ENCODE measurements at regions not wholly inside any gene's neighbourhood (a gene's known extent, or its start where the extent isn't known, plus 50 kb on each side); places are given as distances from the start of the nearest gene placed in this dataset.
A peak's percentile ranks its signal among the peaks of the same experiment; 100 is the strongest.

DNA sequence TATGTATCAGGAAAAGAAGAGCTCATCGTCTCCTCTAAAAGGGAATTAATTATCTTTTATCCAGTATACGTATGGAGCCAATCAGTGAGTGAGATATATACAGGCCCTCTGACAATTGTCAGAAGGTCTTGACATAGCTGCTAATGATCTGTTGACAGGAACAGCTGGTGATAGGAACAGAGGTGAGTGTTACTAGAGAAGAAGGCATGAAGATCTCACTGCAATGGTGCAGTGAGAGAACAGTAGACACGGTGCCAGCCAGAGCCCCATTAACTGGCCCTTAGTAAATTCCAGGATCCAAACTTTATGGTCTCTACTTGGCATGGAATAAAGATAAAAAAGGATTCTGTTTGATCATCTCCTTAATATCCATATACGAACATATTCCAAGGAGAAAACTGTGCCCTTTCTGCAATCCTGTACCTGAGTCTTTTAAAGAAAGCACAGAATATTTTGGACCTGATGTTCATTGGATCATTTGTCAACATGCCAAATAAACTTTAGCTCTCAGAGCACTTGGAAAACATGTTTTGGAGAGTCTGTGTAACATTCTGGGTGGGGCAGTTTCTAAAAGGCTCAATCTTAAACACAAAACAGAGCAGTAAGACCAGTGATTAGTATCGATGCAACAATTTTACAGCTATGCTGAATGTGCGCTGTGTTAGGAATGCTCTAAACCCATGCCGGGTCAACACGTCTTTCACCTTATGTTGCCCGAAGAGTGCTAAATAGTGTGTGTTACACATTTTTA is 135.8 kb upstream of the CITED2 start:
- no peak for DNase-seq

DNA sequence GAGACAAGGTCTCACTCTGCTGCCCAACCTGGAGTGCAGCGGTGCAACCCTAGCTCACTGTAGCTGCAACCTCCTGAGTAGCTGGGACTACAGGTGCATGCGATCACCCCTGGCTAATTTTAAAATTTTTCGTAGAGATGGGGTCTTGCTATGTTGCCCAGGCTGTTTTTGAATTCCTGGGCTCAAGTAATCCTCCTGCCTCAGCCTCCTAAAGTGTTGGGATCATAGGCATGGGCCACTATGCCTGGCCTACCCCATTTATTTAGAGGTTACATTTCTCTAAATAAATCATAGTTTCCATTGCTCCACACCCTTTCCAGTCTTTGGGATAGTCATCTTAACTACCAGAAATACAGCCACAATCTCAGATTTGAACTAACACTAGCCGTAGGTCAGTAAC is 134.7 kb upstream of the CITED2 start:
- no peak for DNase-seq

DNA sequence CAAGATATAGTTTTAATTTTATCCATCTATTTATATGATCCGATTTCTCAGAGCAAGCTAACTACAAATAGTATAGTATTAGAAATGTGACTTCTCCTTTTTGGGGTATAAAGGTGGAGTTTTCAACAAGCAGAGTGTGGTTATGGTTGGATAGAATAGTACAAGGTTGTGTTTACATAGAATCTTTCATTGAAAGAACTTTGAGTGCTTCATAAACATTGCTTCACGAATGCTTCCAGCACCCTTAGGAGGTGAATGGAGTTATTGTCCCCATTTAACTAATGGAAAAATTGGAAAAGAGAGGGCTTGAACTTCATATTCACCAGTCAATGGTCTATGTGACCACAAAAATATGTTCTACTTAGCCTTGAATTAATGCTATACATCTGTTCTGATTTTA is 134.1 kb upstream of the CITED2 start:
- no peak for DNase-seq

DNA sequence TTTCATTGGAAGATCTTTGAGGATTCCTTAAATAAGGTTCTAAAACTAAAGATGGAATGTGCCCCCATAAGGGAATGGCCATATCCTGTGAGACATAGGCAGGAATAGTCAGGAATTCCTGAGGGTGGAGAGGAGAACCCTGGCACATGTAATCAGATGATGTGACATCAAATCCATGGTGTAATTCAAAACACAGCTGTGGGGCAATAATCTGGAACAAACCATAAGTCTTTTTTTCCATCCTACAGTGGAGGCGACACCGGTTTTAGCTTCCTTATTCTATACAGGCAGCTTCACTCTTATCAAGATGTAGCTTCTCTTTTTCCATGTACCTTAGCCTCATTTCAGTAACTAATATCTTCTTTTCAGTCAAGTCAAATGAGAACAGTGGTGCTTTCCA is 133.6 kb upstream of the CITED2 start:
- no peak for DNase-seq

DNA sequence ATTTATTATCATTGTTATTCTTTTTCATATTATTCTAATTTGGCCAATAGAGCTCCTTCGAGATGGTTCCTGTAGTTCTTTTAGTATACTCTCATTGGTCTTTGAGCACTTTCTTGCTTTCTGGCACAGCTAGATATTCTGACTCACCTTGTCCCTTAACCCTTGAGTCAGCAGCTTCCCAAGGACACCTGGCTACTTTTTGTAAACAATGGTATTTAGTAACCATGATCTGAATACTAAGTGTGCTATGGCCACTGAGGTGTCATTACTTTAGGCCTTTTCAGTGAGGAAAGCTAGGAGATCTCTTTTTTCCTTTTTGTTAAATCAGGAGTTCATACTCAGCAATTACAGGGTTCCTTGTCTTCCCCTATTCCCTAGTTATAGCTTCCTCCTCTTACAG is 126.5 kb upstream of the CITED2 start:
- no peak for DNase-seq

DNA sequence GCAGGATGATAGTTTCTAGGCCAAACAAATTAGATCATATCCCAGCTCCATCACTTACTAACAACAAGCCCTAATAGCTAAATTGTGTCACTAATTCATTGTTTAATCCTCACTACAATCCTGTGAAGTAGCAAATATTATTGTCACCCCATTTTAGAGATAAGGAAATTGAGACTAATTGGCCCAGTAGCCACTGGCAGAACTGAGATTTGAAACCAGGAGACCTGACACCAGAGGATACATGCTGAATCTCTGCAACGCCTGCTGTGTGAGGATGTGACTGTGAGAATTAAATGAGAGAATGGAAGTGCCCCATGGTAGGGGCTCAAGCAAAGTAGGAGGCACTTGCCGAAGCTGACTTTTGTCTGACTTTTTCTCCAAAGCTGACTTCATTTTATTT is 124.3 kb upstream of the CITED2 start:
- DNase-seq = no peak

DNA sequence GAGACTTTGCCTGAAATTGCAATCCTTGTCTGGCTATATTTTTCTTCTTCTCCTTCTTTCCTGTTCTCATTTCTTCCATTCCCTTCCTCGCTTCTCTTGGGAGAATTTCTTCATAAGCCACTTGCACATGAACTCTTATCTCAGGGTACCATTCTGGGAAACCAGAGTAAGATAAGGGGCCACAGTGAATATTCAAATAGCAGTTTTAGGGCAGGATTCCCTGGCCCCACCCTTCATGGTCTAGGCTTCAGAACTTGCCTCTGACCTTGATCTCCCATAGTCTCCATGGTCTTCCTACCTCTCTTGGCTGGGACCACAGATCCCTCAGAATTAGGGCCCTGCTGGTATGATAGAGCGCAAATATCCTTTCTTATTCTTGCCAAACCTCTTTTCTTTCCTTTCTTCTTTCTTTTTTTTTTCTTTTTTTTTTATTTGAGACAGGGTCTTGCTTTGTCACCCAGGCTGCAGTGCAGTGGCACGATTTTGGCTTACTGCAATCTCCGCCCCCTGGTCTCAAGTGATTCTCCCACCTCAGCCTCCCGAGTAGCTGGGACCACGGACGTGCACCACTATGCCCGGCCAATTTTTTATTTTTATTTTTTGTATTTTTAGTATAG is 123.0 kb upstream of the CITED2 start:
- no peak for DNase-seq

DNA sequence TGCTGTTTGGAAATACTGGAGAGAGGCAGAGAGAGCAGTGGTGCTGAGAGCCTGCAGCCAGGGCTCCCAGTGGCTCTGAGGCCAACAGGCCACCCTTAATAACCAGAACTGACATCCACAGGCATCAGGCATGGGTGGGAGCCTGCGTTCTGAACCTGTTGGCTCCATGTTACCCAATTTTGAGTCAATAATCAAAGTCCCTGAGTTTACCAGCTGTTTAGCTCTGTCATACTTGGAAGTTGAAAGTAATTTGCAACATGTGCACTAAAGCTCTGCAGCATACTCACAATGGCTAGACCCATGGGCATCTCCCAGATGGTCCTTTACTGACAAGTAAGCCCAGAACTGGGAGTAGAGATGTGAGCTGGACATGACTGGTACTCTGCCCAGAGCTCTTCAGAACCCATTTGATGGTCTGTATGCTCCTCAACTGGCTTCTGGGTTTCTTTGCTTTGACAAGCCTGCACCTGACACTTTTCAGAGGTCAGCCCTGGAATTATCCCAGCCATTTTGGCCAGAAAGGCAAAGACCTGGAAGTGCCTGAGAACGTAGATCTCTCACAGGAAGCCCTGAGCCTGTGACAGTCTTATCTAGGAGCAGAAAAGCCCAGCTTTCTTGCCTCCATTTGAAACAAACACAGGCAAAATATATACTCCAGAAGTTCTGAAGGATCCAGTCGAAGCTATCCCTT is 122.4 kb upstream of the CITED2 start:
- DNase-seq = no peak

DNA sequence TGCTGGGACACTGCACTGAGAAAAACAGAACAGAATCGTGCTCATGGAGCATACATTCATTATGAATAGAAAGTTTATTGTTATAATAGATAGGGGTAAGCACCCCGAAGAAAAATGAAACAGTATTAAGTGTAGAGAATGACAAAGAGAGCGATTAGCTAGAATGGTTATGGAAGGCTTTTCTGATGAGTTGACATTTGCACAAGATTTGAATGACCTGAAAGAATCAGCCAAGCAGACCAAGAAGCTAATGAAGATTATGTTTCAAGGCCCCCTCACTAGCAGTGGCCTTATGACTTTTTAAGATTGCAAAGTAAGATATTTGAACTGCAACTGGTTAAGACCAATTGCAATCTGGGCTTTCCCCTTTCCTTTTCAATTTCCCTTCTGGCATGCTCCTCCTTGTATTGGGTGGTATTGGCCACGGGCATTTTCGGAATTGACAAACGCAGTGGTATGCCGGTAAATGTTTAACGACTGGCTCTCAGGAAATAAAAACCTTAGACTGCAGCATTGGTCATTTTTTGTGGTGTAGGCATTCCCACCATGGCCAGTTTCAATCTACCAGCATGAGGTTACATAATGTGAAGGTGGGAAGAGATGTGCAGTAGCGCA is 120.0 kb upstream of the CITED2 start:
- no peak for DNase-seq

DNA sequence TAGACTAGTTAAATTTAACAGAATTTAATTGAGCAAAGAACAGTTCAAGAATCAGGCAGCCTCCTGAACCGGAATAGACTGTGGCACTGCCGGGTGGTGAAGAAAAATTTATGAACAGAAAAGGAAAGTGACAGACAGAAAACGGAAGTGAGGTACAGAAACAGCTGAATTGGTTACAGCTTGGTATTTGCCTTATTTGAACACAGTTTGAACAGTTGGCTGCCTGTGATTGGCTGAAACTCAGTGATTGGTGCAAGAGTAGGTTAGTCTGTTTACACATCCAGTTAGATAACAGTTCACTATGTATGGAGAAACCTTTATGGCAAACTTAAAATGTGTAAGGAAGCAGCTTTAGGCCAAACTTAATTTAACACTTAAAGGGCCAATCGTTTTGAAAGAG is 116.0 kb upstream of the CITED2 start:
- DNase-seq = peak in 2 of 5 experiments; percentile 42 to 68

DNA sequence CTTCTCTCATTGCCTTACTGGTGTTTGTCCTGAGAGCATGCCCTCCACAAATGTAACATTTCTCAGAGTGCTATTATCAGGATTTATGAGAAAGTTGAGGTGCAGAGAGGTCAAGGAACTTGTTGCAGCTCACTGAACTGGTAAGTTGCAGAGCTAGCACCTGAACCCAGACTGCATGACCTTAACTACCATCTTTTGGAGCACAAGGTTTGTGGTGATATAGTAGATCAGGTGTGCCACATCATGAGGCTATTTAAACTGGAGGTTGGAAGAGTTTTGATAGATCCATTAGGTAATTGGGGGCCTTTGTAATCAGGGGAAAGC is 112.0 kb upstream of the CITED2 start:
- DNase-seq = no peak

DNA sequence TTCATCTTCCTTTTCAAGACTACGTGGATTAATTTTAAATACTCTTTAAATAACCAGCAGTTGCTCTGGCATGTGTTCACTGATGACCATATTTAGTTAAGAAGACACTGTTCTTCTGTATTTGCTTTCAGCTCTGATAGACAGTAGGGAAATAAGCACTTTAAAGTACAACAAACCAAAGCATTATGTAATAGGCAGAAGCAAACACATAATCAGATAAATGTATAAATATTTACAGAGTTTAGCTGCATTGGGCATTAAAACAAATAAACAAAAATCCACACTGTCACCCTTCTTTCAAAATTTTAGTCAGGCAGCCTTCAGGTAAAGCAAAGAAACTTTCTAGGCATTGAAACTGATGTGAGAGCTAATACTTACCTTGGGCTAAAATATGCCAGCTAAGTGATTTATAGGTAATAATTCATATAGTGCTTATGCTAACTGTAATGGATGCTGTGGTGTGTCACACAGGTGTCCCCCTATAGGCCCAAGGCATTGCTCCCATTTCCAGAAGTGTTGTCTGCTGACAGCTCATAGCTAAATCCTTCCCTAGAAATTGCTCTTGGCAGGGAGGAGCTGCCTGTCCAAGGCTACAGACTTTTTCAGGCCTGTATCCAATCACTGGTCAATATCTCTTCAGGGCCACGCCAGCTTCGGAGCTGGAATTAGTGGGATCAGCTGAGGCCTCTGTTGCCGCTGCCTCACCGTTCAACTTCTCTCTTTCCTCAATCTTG is 111.5 kb upstream of the CITED2 start:
- no peak for DNase-seq

DNA sequence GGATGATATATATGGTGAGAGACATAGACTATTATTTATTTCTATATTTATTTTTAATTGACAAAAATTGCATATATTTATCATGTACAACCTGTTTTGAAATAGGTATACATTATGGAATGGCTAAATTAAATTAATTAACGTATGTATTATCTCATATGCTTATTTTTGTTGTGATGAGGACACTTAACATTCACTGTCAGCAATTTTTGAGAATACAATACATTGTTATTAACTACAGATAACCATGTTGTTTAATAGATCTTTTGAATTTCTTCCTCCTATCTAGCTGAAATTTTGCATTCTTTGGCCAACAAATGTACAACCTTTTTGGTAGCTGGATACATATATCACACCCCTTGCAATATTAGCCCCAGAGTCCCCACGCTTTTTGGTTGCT is 110.7 kb upstream of the CITED2 start:
- no peak for DNase-seq

DNA sequence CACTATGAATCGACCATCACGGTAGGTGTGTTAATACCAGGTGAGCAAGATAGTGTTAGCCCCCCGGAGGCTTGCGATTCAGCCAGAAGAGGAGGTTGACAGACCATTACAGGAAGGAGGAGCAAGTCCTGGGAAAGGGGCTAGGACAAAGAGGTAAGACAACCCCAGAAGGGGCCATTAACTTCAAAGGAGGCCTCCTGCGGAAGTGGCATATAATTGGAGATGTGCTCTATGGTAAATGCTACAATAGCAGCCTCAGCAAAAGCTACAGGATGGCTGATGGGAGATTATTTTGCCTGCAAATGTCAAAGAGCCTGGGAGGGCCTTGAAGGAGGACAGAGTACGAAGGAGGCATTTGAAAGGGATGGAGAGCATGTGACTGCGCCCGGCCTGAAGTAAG is 108.6 kb upstream of the CITED2 start:
- DNase-seq = no peak

DNA sequence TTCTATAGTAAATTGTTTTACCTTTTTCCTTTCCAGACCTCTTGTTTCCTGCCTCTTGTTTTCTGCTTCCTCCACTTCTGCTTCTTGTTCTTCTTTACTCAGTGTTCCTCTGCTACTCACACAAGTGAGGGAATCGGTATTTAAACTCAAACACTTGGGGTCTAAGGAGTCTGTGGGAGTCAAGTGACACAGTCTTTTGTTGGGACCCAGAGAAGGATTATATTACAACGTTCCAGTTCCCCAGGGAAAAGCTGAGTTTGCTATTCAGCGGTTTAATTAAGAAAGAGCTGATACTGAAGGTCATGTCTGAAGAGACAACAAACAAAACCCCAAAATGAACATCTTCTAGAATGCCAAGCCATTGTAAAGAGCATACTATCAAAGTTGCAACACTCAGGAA is 107.8 kb upstream of the CITED2 start:
- DNase-seq = no peak

DNA sequence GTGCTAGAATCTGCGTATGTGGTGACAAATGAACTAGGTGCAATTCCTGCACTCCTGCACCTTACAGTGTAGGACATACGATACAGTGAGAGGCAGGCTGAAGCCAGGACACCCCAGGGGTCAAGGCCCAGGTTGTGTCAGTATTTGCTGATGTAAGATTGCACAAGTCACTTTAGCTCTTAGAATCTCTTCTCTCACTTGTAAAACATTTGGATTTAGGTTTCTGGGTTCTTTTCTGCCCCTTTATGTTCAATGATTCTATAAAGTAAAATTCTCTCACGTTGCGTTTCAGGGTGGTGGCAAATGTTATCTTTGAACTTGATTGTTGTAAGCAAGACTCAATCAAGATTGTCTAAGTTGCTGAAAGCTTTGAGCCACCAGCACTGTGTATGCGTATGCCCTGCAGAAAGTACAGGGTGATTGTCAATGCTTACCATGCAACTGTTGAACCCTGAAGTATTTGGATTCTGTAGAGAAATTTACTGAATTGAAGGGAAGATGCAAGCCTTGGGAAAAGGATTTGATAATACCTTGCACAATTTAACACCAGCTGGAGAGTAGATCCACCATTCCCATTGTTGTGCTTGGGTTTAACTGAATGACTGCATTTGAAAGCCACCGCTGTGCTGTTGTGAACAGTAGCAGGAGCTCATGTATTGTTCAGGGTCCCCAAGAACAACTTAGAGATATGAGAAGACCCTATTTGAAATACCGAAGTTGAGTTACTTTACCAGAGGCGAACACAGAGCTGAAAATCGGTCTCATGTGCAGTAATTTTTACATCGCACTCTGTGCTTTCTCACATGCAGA is 106.1 kb upstream of the CITED2 start:
- DNase-seq = no peak

DNA sequence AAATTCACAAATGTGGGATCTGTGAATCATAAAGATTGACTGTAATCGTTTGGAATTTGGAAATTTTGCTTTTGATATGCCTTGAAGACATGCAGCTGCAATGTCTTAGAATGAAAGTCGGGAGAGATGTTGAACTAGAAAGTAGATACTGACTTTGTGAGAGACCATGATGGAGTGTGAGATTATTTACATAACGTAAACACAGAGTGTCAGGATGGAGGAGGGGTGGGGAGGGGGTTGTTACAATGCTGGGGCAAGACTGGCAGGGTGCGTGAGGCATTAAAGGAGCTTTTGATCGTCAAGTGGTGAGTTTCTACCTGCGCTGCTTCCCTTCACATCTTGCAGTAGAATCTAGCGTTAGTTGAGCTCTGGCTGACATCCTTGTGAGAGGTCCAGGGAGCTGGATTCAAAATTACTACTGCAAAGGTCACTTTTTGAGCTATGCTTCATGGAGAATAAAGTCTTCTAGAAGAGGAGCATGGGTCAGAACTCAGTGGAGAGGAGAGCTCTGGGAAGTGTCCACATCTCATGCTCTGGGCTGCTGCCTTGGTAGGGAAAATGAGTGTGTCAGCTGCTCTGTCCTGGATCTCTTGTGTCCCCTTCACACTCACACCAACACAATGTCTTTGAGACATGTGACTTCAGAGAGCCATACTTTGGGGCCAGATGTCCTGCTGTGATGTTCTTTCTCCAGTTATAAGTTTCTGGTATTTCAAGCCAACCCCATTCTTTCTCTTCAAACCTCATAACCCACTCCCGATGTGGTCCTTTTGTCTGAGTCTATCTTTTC is 105.2 kb upstream of the CITED2 start:
- no peak for DNase-seq

DNA sequence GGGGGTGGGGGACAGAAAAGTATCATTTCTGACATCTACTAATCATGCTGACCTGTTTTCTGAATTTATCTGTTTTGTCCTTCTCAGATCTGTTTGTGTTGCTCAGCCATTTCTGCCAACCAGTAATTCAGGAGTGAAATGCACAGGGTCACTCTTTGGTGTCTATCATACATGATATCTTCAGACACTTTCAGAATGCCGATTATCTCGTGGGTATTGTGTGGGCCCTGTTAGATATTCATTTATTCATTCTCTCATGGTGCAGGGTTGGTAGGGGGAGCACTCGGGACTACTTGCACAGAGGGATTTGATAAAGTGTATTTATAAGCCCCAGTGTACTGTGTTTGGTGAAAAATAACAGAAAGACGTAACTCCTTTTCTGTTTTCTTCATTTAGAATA is 101.2 kb upstream of the CITED2 start:
- no peak for DNase-seq

DNA sequence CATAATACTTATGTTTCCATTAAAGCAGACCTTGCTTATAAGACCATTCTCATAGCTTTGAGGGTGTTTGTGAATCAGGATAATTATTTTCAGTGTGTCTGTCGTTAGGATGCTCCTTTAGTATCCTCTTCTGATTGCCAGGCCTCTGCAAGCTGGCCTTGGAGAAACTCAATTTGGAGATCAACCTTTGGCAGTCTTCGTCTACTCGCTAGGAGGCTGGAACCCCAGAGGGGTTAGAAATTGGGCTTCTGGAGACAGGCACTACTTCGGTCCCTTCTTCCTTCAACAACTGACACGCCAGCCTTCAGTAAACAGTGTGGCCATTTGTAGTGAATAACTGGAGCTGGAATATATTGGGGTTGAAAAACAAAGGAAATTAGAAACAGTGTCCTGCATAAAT is 100.8 kb upstream of the CITED2 start:
- DNase-seq = no peak

DNA sequence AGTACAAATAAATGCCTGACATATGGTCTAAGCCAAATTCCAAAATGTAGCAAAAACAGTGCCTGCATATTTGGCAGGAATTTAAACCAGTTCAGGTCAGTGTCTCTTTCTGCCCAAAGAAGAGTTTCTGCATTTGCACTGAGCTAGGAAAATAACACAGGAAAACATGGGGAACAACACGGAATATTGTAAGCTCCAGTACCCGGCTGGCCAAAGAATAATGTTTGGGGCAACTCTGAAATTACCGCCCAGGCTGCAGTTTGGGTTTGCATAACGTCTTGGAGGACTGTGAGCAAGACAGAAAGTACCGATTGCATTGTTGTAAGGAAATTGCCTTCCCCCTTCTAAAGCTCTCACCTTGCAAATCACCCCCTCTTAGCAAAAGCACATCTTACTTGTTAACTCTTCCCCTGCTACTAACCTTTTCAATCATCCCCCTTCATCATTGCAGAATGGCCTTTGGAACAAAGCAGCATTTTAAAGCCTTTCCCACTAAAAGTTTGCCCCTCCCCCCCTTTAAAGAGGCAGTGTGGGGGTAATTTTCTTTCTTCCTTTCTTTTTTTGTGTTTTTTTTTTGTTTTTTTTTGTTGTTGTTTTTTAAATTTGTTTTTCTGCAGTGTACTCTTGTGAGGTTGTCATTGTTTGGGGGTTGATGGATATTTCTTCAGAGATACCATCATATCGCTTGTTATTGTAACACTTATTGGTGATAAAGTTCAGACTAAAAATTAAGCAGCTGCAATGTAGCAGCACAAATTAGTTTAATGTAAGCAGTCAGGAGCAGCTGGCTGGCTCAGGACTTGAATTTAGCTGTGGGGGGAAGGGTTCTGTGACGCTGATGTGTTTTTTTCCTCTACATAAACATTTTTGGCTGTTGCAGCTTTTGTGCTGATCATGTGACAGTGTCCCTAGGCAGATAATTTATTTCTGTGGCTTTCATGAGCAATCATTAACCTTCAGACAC is 100.0 kb upstream of the CITED2 start:
- DNase-seq = peak in 1 of 5 experiments; percentile 49

All from T-helper 2 cell (primary cell).